ENCODE measurements at regions not wholly inside any gene's neighbourhood (a gene's known extent, or its start where the extent isn't known, plus 50 kb on each side); places are given as distances from the start of the nearest gene placed in this dataset.

DNA sequence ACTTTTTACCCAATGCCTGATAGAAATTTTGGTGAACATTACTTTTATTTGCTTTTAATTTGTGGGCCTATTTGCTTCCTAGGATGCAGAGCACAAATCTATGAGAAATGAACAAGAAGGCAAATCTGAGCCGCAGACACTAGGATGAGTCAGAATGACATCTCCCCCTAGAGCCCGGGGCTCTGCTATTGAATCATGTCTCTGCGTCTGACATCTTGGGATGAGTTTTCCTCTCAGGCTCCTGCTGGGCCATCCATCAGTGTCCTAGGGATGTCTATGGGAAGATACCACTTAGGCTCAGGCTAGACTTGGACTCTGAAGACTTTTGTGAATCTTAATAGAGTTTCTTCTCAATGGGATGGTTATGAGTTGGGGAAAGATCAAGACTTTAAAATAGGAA is 157.3 kb upstream of the MTPN start:
- no peak overlapping the region for H3K9ac ChIP-seq (ENCODE audit: low read length)
- ChIA-PET POLR2A (ENCODE audit: unreplicated experiment) (no interaction called here), CTCF (no interaction called here)
- DNase-seq, result peak; percentile 38
- H3F3A ChIP-seq (ENCODE audit: low read length, unreplicated experiment), result no peaks in the 10 kb centered on the region
- no peaks in the 10 kb centered on the region for H3K36me3 ChIP-seq (ENCODE audit: low read depth, low read length)
- H3K4me2 ChIP-seq (ENCODE audit: low read length), result no peak overlapping the region
- H3K4me3 ChIP-seq (ENCODE audit: low read length), result no peak overlapping the region
- TF ChIP-seq EZH2phosphoT487 (IDR thresholded peaks at IDR 0.05; ENCODE audit: borderline replicate concordance, low read length) (no peak), EZH2 (IDR thresholded peaks at IDR 0.05; ENCODE audit: low read length, unreplicated experiment) (no peak)
- TF ChIP-seq, protein P1, sequence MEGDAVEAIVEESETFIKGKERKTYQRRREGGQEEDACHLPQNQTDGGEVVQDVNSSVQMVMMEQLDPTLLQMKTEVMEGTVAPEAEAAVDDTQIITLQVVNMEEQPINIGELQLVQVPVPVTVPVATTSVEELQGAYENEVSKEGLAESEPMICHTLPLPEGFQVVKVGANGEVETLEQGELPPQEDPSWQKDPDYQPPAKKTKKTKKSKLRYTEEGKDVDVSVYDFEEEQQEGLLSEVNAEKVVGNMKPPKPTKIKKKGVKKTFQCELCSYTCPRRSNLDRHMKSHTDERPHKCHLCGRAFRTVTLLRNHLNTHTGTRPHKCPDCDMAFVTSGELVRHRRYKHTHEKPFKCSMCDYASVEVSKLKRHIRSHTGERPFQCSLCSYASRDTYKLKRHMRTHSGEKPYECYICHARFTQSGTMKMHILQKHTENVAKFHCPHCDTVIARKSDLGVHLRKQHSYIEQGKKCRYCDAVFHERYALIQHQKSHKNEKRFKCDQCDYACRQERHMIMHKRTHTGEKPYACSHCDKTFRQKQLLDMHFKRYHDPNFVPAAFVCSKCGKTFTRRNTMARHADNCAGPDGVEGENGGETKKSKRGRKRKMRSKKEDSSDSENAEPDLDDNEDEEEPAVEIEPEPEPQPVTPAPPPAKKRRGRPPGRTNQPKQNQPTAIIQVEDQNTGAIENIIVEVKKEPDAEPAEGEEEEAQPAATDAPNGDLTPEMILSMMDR (conservative IDR thresholded peaks at IDR 0.05; ENCODE audit: low read depth, low read length), result no peak
- H3K9me2 ChIP-seq (replicated peaks; ENCODE audit: low read length), result no peaks in the 10 kb centered on the region
- no peaks in the 10 kb centered on the region for H3K9me3 ChIP-seq (ENCODE audit: low read length)
- no peaks in the 10 kb centered on the region for H3K79me2 ChIP-seq (ENCODE audit: low read length)
- H3K4me1 ChIP-seq (ENCODE audit: insufficient read depth, low read length), result no peaks in the 10 kb centered on the region
- H3K27ac ChIP-seq (ENCODE audit: low read length), result no peak overlapping the region
- H4K20me1 ChIP-seq (ENCODE audit: low read length), result no peaks in the 10 kb centered on the region
- H3K27me3 ChIP-seq (ENCODE audit: low read length), result peaks cover 33% of the 10 kb centered on the region
- ATAC-seq, result peak; percentile 35; the same call in 1 of the 2 replicates
- no TSS peak for BruUV-seq (replicated peaks)
- no peak overlapping the region for H2AFZ ChIP-seq (ENCODE audit: low read length)
- intact Hi-C loops (cut with micrococcal nuclease), result no loop called here

GRCh38 chr7:136133551-136133950 is 156.4 kb upstream of the MTPN start:
- TF ChIP-seq EZH2 (IDR thresholded peaks at IDR 0.05; ENCODE audit: low read length, unreplicated experiment) (no peak), EZH2phosphoT487 (IDR thresholded peaks at IDR 0.05; ENCODE audit: borderline replicate concordance, low read length) (no peak)
- TF ChIP-seq, protein P1 (conservative IDR thresholded peaks at IDR 0.05; ENCODE audit: low read depth, low read length), result no peak
- no peak overlapping the region for H3K9ac ChIP-seq (ENCODE audit: low read length)
- H3K79me2 ChIP-seq (ENCODE audit: low read length), result no peaks in the 10 kb centered on the region
- no peak overlapping the region for H3K4me3 ChIP-seq (ENCODE audit: low read length)
- no peaks in the 10 kb centered on the region for H3K4me1 ChIP-seq (ENCODE audit: insufficient read depth, low read length)
- intact Hi-C loops (cut with micrococcal nuclease), result no loop called here
- H4K20me1 ChIP-seq (ENCODE audit: low read length), result no peaks in the 10 kb centered on the region
- peaks cover 24% of the 10 kb centered on the region for H3K27me3 ChIP-seq (ENCODE audit: low read length)
- ATAC-seq (no peak), DNase-seq (no peak)
- no peak overlapping the region for H3K4me2 ChIP-seq (ENCODE audit: low read length)
- no peaks in the 10 kb centered on the region for H3F3A ChIP-seq (ENCODE audit: low read length, unreplicated experiment)
- no peaks in the 10 kb centered on the region for H3K36me3 ChIP-seq (ENCODE audit: low read depth, low read length)
- H2AFZ ChIP-seq (ENCODE audit: low read length), result no peak overlapping the region
- no peaks in the 10 kb centered on the region for H3K9me2 ChIP-seq (replicated peaks; ENCODE audit: low read length)
- H3K27ac ChIP-seq (ENCODE audit: low read length), result no peak overlapping the region
- no TSS peak for BruUV-seq (replicated peaks)
- ChIA-PET POLR2A (ENCODE audit: unreplicated experiment) (no interaction called here), CTCF (no interaction called here)
- H3K9me3 ChIP-seq (ENCODE audit: low read length), result no peaks in the 10 kb centered on the region

DNA sequence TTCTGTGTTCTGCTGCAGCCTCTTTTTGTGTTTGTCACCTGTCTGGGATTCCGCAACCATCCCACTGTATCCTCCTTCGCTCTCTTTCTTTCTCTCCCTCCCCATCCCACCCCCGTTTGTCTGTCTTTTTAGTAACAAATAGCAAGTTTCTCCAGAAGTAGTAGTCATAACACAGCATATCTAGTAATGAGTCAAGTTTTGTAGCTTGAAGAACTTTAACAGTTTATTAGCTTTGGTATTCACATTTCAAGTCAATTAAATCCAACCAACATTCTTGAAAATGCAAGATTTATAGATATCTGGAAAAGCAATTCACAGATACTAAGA is 154.1 kb upstream of the MTPN start:
- Histone ChIP-seq H3K9me3 (ENCODE audit: low read length) (no peaks in the 10 kb centered on the region), H3K9me2 (replicated peaks; ENCODE audit: low read length) (no peaks in the 10 kb centered on the region), H4K20me1 (ENCODE audit: low read length) (no peaks in the 10 kb centered on the region), H3K79me2 (ENCODE audit: low read length) (no peaks in the 10 kb centered on the region), H3K27ac (ENCODE audit: low read length) (no peak overlapping the region), H3K4me1 (ENCODE audit: insufficient read depth, low read length) (no peaks in the 10 kb centered on the region), H3K4me3 (ENCODE audit: low read length) (no peak overlapping the region), H2AFZ (ENCODE audit: low read length) (no peak overlapping the region), H3K4me2 (ENCODE audit: low read length) (no peak overlapping the region), H3K27me3 (ENCODE audit: low read length) (peaks cover under 1% of the 10 kb centered on the region; the same call in 1 of the 2 replicates), H3K36me3 (ENCODE audit: low read depth, low read length) (no peaks in the 10 kb centered on the region), H3F3A (ENCODE audit: low read length, unreplicated experiment) (no peaks in the 10 kb centered on the region), H3K9ac (ENCODE audit: low read length) (no peak overlapping the region)
- TF ChIP-seq, protein P1 (conservative IDR thresholded peaks at IDR 0.05; ENCODE audit: low read depth, low read length), result no peak
- no peak for TF ChIP-seq EZH2phosphoT487 (IDR thresholded peaks at IDR 0.05; ENCODE audit: borderline replicate concordance, low read length)
- no peak for TF ChIP-seq EZH2 (IDR thresholded peaks at IDR 0.05; ENCODE audit: low read length, unreplicated experiment)
- intact Hi-C loops (cut with micrococcal nuclease), result no loop called here
- DNase-seq (no peak), ATAC-seq (no peak)
- ChIA-PET CTCF (no interaction called here), POLR2A (ENCODE audit: unreplicated experiment) (no interaction called here)
- no TSS peak for BruUV-seq (replicated peaks)
